ENCODE measurements at regions not wholly inside any gene's neighbourhood (a gene's known extent, or its start where the extent isn't known, plus 50 kb on each side); places are given as distances from the start of the nearest gene placed in this dataset.

DNA sequence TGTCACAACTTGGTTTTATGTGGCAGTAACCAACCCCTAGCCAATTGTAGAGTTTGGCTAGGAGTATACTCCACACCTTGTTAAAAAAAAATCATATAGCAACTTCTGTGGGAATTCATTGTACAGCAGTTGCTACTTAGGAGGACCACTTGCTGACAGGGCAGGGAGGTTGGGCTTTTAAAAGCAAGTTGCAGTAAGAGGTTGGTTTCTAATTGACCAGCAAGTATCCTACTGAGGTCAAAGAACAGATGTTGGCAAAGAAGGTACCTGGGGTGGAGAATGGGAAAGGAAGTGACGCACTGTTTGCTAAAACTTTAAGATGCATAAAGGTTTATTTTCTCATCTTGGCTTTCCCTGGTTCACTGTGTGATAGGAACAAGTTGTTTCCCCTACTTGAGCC lies 104.6 kb downstream of the TBX3 start:
- TF ChIP-seq, protein P1, sequence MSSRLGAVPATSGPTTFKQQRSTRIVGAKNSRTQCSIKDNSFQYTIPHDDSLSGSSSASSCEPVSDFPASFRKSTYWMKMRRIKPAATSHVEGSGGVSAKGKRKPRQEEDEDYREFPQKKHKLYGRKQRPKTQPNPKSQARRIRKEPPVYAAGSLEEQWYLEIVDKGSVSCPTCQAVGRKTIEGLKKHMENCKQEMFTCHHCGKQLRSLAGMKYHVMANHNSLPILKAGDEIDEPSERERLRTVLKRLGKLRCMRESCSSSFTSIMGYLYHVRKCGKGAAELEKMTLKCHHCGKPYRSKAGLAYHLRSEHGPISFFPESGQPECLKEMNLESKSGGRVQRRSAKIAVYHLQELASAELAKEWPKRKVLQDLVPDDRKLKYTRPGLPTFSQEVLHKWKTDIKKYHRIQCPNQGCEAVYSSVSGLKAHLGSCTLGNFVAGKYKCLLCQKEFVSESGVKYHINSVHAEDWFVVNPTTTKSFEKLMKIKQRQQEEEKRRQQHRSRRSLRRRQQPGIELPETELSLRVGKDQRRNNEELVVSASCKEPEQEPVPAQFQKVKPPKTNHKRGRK (CRISPR knock-in tag; IDR thresholded peaks at IDR 0.05; ENCODE audit: borderline replicate concordance): no peak
- TF ChIP-seq, protein P2, sequence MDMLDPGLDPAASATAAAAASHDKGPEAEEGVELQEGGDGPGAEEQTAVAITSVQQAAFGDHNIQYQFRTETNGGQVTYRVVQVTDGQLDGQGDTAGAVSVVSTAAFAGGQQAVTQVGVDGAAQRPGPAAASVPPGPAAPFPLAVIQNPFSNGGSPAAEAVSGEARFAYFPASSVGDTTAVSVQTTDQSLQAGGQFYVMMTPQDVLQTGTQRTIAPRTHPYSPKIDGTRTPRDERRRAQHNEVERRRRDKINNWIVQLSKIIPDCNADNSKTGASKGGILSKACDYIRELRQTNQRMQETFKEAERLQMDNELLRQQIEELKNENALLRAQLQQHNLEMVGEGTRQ (CRISPR knock-in tag; IDR thresholded peaks at IDR 0.05): no peak
- TF ChIP-seq, protein P3, sequence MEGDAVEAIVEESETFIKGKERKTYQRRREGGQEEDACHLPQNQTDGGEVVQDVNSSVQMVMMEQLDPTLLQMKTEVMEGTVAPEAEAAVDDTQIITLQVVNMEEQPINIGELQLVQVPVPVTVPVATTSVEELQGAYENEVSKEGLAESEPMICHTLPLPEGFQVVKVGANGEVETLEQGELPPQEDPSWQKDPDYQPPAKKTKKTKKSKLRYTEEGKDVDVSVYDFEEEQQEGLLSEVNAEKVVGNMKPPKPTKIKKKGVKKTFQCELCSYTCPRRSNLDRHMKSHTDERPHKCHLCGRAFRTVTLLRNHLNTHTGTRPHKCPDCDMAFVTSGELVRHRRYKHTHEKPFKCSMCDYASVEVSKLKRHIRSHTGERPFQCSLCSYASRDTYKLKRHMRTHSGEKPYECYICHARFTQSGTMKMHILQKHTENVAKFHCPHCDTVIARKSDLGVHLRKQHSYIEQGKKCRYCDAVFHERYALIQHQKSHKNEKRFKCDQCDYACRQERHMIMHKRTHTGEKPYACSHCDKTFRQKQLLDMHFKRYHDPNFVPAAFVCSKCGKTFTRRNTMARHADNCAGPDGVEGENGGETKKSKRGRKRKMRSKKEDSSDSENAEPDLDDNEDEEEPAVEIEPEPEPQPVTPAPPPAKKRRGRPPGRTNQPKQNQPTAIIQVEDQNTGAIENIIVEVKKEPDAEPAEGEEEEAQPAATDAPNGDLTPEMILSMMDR (IDR thresholded peaks at IDR 0.05): no peak
- TF ChIP-seq ETV6 (CRISPR knock-in tag; IDR thresholded peaks at IDR 0.05): no peak
- TF ChIP-seq, protein P4, sequence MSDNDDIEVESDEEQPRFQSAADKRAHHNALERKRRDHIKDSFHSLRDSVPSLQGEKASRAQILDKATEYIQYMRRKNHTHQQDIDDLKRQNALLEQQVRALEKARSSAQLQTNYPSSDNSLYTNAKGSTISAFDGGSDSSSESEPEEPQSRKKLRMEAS (CRISPR knock-in tag; IDR thresholded peaks at IDR 0.05): no peak
- no peak for TF ChIP-seq NFYB (CRISPR knock-in tag; conservative IDR thresholded peaks at IDR 0.05; ENCODE audit: low read depth)
- no peak for TF ChIP-seq ATF1 (CRISPR knock-in tag; IDR thresholded peaks at IDR 0.05)
- TF ChIP-seq, protein P5, sequence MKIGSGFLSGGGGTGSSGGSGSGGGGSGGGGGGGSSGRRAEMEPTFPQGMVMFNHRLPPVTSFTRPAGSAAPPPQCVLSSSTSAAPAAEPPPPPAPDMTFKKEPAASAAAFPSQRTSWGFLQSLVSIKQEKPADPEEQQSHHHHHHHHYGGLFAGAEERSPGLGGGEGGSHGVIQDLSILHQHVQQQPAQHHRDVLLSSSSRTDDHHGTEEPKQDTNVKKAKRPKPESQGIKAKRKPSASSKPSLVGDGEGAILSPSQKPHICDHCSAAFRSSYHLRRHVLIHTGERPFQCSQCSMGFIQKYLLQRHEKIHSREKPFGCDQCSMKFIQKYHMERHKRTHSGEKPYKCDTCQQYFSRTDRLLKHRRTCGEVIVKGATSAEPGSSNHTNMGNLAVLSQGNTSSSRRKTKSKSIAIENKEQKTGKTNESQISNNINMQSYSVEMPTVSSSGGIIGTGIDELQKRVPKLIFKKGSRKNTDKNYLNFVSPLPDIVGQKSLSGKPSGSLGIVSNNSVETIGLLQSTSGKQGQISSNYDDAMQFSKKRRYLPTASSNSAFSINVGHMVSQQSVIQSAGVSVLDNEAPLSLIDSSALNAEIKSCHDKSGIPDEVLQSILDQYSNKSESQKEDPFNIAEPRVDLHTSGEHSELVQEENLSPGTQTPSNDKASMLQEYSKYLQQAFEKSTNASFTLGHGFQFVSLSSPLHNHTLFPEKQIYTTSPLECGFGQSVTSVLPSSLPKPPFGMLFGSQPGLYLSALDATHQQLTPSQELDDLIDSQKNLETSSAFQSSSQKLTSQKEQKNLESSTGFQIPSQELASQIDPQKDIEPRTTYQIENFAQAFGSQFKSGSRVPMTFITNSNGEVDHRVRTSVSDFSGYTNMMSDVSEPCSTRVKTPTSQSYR (CRISPR knock-in tag; IDR thresholded peaks at IDR 0.05): no peak
- TF ChIP-seq, protein P6, sequence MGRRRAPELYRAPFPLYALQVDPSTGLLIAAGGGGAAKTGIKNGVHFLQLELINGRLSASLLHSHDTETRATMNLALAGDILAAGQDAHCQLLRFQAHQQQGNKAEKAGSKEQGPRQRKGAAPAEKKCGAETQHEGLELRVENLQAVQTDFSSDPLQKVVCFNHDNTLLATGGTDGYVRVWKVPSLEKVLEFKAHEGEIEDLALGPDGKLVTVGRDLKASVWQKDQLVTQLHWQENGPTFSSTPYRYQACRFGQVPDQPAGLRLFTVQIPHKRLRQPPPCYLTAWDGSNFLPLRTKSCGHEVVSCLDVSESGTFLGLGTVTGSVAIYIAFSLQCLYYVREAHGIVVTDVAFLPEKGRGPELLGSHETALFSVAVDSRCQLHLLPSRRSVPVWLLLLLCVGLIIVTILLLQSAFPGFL (CRISPR knock-in tag; IDR thresholded peaks at IDR 0.05; ENCODE audit: borderline replicate concordance): no peak
- TF ChIP-seq, protein P7, sequence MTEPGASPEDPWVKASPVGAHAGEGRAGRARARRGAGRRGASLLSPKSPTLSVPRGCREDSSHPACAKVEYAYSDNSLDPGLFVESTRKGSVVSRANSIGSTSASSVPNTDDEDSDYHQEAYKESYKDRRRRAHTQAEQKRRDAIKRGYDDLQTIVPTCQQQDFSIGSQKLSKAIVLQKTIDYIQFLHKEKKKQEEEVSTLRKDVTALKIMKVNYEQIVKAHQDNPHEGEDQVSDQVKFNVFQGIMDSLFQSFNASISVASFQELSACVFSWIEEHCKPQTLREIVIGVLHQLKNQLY (CRISPR knock-in tag; IDR thresholded peaks at IDR 0.05): no peak
- TF ChIP-seq NR2C2 (CRISPR knock-in tag; IDR thresholded peaks at IDR 0.05): no peak
- TF ChIP-seq, protein P8, sequence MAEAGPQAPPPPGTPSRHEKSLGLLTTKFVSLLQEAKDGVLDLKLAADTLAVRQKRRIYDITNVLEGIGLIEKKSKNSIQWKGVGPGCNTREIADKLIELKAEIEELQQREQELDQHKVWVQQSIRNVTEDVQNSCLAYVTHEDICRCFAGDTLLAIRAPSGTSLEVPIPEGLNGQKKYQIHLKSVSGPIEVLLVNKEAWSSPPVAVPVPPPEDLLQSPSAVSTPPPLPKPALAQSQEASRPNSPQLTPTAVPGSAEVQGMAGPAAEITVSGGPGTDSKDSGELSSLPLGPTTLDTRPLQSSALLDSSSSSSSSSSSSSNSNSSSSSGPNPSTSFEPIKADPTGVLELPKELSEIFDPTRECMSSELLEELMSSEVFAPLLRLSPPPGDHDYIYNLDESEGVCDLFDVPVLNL (CRISPR knock-in tag; IDR thresholded peaks at IDR 0.05; ENCODE audit: borderline replicate concordance, low read depth): no peak
- TF ChIP-seq, protein P9, sequence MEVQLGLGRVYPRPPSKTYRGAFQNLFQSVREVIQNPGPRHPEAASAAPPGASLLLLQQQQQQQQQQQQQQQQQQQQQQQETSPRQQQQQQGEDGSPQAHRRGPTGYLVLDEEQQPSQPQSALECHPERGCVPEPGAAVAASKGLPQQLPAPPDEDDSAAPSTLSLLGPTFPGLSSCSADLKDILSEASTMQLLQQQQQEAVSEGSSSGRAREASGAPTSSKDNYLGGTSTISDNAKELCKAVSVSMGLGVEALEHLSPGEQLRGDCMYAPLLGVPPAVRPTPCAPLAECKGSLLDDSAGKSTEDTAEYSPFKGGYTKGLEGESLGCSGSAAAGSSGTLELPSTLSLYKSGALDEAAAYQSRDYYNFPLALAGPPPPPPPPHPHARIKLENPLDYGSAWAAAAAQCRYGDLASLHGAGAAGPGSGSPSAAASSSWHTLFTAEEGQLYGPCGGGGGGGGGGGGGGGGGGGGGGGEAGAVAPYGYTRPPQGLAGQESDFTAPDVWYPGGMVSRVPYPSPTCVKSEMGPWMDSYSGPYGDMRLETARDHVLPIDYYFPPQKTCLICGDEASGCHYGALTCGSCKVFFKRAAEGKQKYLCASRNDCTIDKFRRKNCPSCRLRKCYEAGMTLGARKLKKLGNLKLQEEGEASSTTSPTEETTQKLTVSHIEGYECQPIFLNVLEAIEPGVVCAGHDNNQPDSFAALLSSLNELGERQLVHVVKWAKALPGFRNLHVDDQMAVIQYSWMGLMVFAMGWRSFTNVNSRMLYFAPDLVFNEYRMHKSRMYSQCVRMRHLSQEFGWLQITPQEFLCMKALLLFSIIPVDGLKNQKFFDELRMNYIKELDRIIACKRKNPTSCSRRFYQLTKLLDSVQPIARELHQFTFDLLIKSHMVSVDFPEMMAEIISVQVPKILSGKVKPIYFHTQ (CRISPR knock-in tag; IDR thresholded peaks at IDR 0.05): no peak

All from WTC11 (cell line).